ENCODE measurements at regions not wholly inside any gene's neighbourhood (a gene's known extent, or its start where the extent isn't known, plus 50 kb on each side); places are given as distances from the start of the nearest gene placed in this dataset.

GRCh38 chr4:161010227-161010626 is 1153.6 kb downstream of the FSTL5 start:
- TF ChIP-seq CTCF (conservative IDR thresholded peaks at IDR 0.05) = no peak
- H3K27ac ChIP-seq = no peak overlapping the region
